Mucosa of stomach (tissue), 1 donor: ENCODE measurements at regions not wholly inside any gene's neighbourhood (a gene's known extent, or its start where the extent isn't known, plus 50 kb on each side); places are given as distances from the start of the nearest gene placed in this dataset.

Experiments used
- H3K27me3 ChIP-seq: one replicate; pipeline ENCODE4 v1.7.0; 2013; ENCODE audit warnings: mild to moderate bottlenecking, low read length; ENCODE audit not compliant: control insufficient read depth, insufficient read depth
- H3K36me3 ChIP-seq: one replicate; pipeline ENCODE4 v1.7.0; 2013; ENCODE audit warnings: low read length; ENCODE audit not compliant: control insufficient read depth, insufficient read depth
- H3K4me1 ChIP-seq: one replicate; pipeline ENCODE4 v1.7.0; 2013; ENCODE audit warnings: mild to moderate bottlenecking, low read length; ENCODE audit not compliant: control insufficient read depth, insufficient read depth
- H3K4me3 ChIP-seq: one replicate; pipeline ENCODE4 v1.7.0; 2013; ENCODE audit warnings: low read length
- H3K9ac ChIP-seq: one replicate; pipeline ENCODE4 v1.7.0; 2013; ENCODE audit warnings: mild to moderate bottlenecking, low read length, moderate library complexity
- H3K9me3 ChIP-seq: one replicate; pipeline ENCODE4 v1.7.0; 2013; ENCODE audit warnings: mild to moderate bottlenecking, low read length, moderate library complexity; ENCODE audit not compliant: control insufficient read depth
- donor health status: Pancreatic carcinoma.

DNA sequence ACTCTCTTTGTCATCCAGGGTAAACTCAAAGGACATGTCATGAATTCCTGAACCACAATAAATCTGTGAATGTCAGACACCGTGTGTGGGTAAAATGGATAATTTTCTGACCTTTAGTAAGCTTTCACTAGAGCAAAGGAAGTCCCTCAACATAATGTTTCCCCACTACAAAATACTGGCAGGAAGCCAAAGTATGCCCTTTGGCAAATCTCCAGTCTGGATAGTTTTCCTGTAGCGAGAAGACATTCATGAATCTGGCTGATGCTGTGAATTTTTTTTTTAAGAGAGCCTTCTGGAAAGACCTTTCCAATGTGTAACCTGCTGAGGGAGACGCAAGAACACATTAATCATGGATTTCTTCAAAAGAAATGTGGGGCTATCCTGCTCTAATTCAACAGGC is 389.6 kb upstream of the DDHD1 start:
- Histone ChIP-seq H3K4me3 (no peak overlapping the region), H3K36me3 (no peaks in the 10 kb centered on the region), H3K4me1 (no peaks in the 10 kb centered on the region), H3K9me3 (no peaks in the 10 kb centered on the region), H3K27me3 (no peaks in the 10 kb centered on the region), H3K9ac (no peak overlapping the region)

- H3K4me3 ChIP-seq: no peak overlapping the region
- no peaks in the 10 kb centered on the region for H3K36me3 ChIP-seq
- H3K4me1 ChIP-seq: no peaks in the 10 kb centered on the region
- no peaks in the 10 kb centered on the region for H3K27me3 ChIP-seq
- no peak overlapping the region for H3K9ac ChIP-seq
- H3K9me3 ChIP-seq: no peaks in the 10 kb centered on the region
Measured at GRCh38 chr14:53541411-53541810, 388.3 kb upstream of the DDHD1 start.

DNA sequence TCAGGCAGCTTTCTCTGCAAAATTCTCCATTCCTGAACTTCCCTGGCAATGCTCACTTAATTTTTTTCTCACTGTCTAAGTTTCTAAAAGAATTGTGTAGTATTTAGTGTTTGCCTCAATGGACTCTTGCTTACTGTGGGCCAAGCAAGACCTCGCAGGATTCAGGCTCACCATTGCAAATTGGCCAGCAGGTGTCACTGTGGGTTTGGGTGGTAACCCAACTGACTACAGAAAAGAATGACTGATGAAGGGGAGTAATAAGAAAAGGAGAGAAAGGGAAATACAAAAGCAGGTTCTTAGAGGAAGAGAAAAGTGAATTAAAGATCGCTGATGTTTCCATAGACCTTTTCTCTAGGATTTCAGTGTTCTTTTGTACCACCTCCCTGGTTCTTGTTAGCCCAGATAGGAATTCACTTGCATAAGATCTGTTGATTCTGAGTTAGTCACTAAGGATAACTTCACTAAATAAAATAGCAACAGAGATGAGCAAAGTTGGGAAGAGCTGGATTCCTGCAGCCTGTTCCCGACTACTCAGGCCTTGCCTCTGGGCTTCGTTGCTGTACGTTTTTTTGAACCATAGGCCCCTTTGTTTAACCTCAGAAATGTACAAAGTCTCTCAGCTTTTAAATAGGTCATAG is 386.5 kb upstream of the DDHD1 start:
- no peaks in the 10 kb centered on the region for H3K9me3 ChIP-seq
- no peaks in the 10 kb centered on the region for H3K27me3 ChIP-seq
- H3K4me1 ChIP-seq: no peaks in the 10 kb centered on the region
- H3K9ac ChIP-seq: no peak overlapping the region
- no peak overlapping the region for H3K4me3 ChIP-seq
- no peaks in the 10 kb centered on the region for H3K36me3 ChIP-seq

DNA sequence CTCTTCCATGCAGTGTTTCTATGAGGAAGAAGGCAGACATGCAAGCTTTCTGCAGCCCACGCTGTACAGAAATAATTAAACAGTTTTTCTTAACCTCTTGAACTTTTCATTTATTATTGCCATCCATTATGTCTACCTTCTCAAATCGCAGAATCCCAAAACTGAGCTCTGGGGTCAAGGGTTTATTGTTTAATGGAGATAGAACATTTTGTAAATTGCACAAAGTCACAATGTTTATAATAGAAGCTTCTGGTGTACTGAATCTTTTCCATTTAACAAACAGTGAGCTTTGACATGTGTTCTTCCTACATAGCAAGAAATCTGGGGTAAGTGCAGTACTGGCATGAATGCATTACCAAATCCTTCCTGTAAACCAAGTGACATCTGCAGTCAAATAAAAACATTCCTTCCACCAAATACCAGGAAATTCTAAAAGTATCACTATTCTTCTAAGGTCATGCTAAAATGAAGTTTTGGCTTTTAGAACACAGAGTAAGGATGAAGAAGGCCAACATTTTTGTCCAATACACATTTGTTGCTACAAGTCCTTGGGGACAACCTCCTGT is 385.3 kb upstream of the DDHD1 start:
- no peaks in the 10 kb centered on the region for H3K36me3 ChIP-seq
- no peaks in the 10 kb centered on the region for H3K27me3 ChIP-seq
- no peaks in the 10 kb centered on the region for H3K4me1 ChIP-seq
- H3K4me3 ChIP-seq: no peak overlapping the region
- H3K9me3 ChIP-seq: no peaks in the 10 kb centered on the region
- no peak overlapping the region for H3K9ac ChIP-seq

GRCh38 chr14:53537422-53538315 is 384.5 kb upstream of the DDHD1 start:
- Histone ChIP-seq H3K9me3 (no peaks in the 10 kb centered on the region), H3K36me3 (no peaks in the 10 kb centered on the region), H3K27me3 (no peaks in the 10 kb centered on the region), H3K4me3 (no peak overlapping the region), H3K4me1 (no peaks in the 10 kb centered on the region), H3K9ac (no peak overlapping the region)

DNA sequence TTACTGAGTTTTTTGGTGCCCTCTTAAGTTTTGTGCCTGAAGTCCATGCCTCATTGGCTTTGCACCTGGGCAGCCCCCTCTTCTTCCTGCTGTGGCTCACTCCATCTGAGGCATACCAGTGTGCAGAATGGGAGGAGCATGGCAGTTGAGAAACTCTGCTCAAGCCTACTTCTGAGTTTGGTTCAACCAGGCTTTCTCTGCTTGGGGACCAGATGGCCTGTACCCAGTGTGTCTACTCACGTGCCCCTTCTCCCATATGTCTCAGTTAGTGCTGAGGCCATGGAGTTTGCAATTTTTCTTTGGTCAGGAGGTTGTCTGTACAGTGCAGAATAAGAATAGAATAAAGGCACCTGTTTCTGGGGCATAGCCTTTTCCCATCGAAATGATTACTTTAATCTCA is 383.3 kb upstream of the DDHD1 start:
- Histone ChIP-seq H3K9me3 (no peaks in the 10 kb centered on the region), H3K4me3 (no peak overlapping the region), H3K9ac (no peak overlapping the region), H3K36me3 (no peaks in the 10 kb centered on the region), H3K27me3 (no peaks in the 10 kb centered on the region), H3K4me1 (no peaks in the 10 kb centered on the region)

GRCh38 chr14:53534841-53535240 is 381.7 kb upstream of the DDHD1 start:
- Histone ChIP-seq H3K4me1 (no peaks in the 10 kb centered on the region), H3K4me3 (no peak overlapping the region), H3K27me3 (no peaks in the 10 kb centered on the region), H3K9ac (no peak overlapping the region), H3K9me3 (no peaks in the 10 kb centered on the region), H3K36me3 (no peaks in the 10 kb centered on the region)

DNA sequence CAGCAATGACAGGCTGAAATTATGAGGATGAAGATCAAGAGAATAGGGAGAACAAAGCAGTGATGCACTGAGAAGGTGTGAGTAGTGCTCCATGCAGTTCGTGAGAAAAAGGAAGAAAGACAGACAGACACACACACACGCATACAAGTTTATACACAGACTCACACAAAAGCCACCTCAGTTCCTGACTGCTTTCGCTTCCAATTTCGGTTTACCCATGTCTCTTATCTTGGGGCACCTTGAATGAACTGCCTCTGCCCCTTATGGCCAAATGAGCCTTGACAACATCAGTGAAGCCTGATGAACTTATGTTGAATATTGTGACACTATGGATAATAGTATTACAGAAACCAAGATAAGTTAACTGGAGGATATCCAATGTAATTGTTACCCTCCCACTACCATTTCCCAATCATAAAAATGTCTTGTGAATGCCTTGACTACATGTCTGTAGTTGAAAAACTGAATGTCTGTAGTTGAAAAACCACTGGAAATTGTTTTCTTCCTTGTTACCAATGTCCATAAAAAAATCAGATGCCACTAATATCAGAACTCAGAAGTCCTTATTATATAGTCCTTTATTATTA is 380.4 kb upstream of the DDHD1 start:
- H3K4me3 ChIP-seq: no peak overlapping the region
- no peaks in the 10 kb centered on the region for H3K9me3 ChIP-seq
- H3K36me3 ChIP-seq: no peaks in the 10 kb centered on the region
- H3K27me3 ChIP-seq: no peaks in the 10 kb centered on the region
- no peak overlapping the region for H3K9ac ChIP-seq
- no peaks in the 10 kb centered on the region for H3K4me1 ChIP-seq

DNA sequence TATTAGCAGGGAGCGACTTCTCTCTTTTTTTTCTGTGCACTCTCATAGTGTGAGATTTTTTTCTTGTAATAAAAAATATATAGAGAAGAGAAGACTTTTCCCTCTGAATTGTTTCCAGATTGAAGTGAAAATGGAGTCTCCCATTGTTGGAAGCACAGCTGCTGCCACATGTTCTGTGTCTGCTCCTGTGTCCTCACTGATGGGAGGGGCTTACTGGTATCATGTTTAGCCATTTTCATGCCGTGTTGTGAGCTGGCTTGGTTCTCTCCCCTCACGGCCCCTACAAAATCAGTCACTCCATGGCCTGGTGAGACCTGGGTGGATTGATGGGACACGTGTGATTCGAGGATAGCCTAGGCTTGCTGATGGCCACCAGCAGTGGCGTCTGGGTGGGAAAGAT is 379.7 kb upstream of the DDHD1 start:
- Histone ChIP-seq H3K9me3 (no peaks in the 10 kb centered on the region), H3K27me3 (no peaks in the 10 kb centered on the region), H3K36me3 (no peaks in the 10 kb centered on the region), H3K9ac (no peak overlapping the region), H3K4me3 (no peak overlapping the region), H3K4me1 (no peaks in the 10 kb centered on the region)

GRCh38 chr14:53531730-53532129 is 378.6 kb upstream of the DDHD1 start:
- H3K27me3 ChIP-seq: no peaks in the 10 kb centered on the region
- no peaks in the 10 kb centered on the region for H3K4me1 ChIP-seq
- H3K9ac ChIP-seq: no peak overlapping the region
- no peaks in the 10 kb centered on the region for H3K36me3 ChIP-seq
- H3K9me3 ChIP-seq: no peaks in the 10 kb centered on the region
- H3K4me3 ChIP-seq: no peak overlapping the region

DNA sequence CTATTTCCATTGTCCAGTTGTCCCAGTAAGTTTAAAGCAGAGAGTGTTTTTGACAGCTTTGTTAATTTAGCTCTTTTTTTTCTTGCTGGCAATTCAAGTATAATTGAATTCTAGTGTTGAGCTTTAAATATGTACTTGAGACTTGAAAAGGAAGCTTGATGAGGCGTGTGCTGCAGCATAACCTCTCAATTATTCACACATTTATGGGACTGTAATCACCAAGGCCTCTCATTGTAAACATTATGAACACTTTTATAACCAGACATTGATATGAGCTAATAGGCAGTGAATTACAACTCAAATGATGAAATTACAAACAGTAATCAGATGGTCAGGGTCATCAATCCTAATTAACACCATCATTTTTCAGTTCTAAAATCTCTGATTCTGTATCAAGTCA is 378.0 kb upstream of the DDHD1 start:
- no peak overlapping the region for H3K9ac ChIP-seq
- H3K27me3 ChIP-seq: no peaks in the 10 kb centered on the region
- no peaks in the 10 kb centered on the region for H3K9me3 ChIP-seq
- no peak overlapping the region for H3K4me3 ChIP-seq
- H3K4me1 ChIP-seq: no peaks in the 10 kb centered on the region
- H3K36me3 ChIP-seq: no peaks in the 10 kb centered on the region

GRCh38 chr14:53529519-53529918 is 376.4 kb upstream of the DDHD1 start:
- no peak overlapping the region for H3K4me3 ChIP-seq
- H3K9me3 ChIP-seq: no peaks in the 10 kb centered on the region
- H3K4me1 ChIP-seq: no peaks in the 10 kb centered on the region
- H3K9ac ChIP-seq: no peak overlapping the region
- H3K27me3 ChIP-seq: no peaks in the 10 kb centered on the region
- H3K36me3 ChIP-seq: no peaks in the 10 kb centered on the region
